Jurkat, Clone E6-1 (cell line): ENCODE measurements at regions not wholly inside any gene's neighbourhood (a gene's known extent, or its start where the extent isn't known, plus 50 kb on each side); places are given as distances from the start of the nearest gene placed in this dataset.

Experiments
- DNase-seq: peaks from one replicate; pipeline ENCODE4 v3.0.0-alpha.2; 2011; ENCODE audit warnings: low read depth, low spot score
- H3K4me3 ChIP-seq: 2 replicates; pipeline ENCODE4 v1.5.1; 2011; ENCODE audit warnings: mild to moderate bottlenecking, low read length, control low read depth, moderate library complexity

- H3K4me3 ChIP-seq = no peak overlapping the region
- DNase-seq = peak; percentile 39
These were observed 455.3 kb upstream of the NR2F2 start for GRCh38 chr15:95875121-95875643.

DNA sequence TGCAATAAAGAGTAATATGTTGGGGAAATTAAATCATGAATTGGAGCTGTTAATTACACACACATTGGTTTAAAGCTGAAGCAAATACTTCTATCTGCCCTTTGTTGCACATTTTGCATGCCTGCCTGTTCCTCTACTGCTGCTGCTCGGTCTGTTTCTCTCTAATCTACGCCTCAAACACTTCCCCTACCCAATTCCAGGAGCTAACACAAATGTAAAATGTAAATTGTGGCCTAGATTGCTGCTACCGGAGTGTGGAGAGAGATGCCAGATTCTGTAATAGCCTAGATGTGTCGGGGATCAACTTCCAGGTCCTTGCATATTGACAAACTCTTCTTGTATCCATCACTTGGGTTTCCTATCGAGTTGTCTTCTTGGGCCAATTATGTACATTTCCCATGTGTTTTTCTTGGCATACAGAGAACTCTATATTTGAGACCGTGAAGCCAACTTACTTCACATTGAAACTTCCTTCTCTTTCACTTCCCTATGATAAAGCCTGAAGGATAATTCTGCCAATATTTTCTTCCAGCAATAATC, 450.4 kb upstream of the NR2F2 start:
- no peak overlapping the region for H3K4me3 ChIP-seq
- DNase-seq = no peak

DNA sequence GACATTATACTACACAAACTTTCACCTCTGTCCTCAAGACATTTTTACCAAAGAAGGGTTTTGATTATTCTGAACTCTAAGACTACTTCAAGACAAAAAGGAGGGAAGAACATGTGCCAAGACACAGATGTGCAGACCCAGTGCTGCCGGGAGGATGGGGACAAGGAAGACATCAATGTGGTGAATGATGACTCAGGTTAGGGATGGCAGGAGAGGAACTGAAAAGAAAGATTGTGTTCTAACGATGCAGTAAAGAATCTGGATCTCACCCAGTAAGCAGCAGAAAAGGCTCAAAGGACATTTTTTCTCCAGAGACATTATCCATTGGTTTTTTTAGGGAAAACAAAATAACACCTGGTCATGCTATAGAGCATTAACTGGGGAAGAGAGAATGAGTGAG, 449.9 kb upstream of the NR2F2 start:
- DNase-seq = no peak
- H3K4me3 ChIP-seq = no peak overlapping the region

- no peak for DNase-seq
These were observed 447.4 kb upstream of the NR2F2 start for GRCh38 chr15:95883064-95883463.

DNA sequence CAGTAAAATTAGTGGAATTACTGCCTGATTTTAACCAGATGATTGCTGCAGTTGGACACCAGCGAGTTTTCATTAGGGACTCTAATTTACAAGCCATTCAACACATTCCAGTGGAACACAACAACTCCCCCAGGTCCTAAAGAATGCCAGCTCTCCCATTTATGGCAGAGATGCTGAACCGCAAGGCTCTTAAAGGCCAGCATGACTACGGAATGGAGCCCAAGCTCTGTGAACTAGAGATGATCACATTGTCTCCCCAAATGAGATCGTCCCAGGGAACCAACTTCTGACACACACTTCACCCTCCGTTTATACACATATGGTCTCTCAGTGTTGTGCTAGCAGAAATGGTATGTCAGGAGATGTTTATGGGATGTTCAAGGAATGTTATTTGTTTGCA, 446.2 kb upstream of the NR2F2 start:
- DNase-seq = no peak
- no peak overlapping the region for H3K4me3 ChIP-seq

More at GRCh38 chr15:95883064-95883463, 447.4 kb upstream of the NR2F2 start:
- H3K4me3 ChIP-seq = no peak overlapping the region

DNA sequence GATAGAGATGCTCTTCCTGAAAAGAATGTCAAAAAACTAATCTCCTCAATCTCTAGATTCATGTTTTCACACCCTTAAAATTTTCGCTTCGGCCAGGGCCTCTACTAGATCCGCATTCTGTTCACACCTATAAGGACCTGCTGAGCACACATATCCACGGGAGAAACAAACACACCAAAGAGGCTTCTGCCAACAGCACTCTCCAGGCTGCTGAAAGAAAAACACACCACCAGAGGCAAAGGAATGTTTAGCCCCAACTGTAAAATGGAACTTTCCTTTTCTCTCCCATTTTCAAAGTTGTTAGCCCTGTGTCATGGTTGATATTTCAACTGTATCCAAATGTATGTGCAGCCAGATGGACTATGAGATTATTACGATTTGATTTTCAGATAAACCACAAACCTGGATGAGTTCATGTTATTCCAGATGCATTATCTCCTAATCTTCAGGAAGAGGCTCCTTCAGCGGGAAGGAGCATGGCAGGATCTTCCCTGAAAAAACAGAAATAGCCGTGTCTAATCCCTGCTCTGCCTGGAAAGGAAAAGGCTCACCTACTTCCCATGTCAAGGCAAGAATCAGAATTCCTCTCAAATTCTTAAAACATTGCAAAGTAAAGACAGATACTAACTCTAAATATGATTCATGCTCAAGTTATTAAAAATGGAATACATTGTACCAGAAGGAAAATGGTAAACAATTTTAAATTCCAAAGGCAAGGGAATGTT, 442.7 kb upstream of the NR2F2 start:
- DNase-seq = no peak
- H3K4me3 ChIP-seq = no peak overlapping the region

DNA sequence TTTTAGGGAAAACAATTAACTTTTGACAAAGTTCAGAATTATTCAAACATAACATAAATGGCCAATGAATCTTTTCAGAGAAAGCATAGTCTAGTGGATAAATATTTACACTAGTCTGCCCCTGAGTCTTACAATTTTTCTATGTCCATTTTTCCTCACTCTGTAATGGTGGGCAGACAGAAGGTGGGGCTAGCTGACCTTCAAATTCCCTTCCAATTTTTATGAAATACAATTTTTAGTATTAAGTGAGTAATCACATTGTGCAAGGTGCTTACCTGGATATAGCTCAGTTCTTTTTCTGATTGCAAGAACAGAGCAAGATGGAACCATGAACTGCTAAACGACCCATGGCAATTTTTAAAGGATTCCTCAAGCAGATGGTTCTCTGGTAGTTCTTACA, 441.7 kb upstream of the NR2F2 start:
- no peak overlapping the region for H3K4me3 ChIP-seq
- no peak for DNase-seq

GRCh38 chr15:95894407-95894956, 436.0 kb upstream of the NR2F2 start:
- no peak for DNase-seq
- H3K4me3 ChIP-seq = no peak overlapping the region

DNA sequence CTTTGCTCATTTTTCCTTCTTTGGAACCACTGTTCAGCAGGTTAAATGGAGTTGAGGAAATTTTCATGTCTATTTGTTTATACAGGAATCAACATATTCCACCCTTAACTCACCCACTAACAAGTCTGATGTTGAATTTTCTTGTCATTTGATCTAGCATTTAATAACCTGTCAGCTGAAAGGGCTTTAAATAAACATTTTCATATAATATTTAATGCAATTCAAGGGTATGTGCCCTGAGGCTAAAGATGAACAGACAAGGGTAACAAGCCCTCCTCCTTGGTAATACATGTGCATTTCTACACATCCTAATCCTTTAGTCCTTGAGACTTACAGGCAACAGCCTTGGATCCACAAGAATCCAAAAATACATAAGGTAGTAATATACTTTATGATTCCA, 435.0 kb upstream of the NR2F2 start:
- no peak for DNase-seq
- no peak overlapping the region for H3K4me3 ChIP-seq

- no peak for DNase-seq
- no peak overlapping the region for H3K4me3 ChIP-seq
These were observed 432.8 kb upstream of the NR2F2 start for GRCh38 chr15:95897651-95898050.

GRCh38 chr15:95898761-95899160, 431.7 kb upstream of the NR2F2 start:
- no peak for DNase-seq
- no peak overlapping the region for H3K4me3 ChIP-seq

DNA sequence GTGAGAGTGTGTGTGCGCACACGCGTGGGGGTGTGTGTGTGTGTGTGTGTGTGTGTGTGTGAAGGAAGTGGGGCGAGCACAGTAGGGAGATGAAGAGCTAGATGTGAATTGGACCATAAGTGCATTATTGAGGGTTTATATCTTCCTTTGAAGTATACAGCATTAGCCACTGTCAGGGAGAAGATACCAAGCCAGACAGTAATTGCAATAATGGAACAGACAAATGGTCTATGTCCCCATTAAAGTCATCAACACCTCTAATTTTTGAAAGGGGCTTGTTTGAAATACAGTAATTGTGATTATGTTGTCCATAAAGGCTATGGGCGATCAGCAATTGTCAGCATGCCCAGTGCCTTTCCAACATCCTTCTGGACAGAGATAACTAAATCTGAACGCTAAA, 429.2 kb upstream of the NR2F2 start:
- DNase-seq = no peak
- H3K4me3 ChIP-seq = no peak overlapping the region

GRCh38 chr15:95902606-95903005, 427.9 kb upstream of the NR2F2 start:
- no peak for DNase-seq
- H3K4me3 ChIP-seq = no peak overlapping the region

DNA sequence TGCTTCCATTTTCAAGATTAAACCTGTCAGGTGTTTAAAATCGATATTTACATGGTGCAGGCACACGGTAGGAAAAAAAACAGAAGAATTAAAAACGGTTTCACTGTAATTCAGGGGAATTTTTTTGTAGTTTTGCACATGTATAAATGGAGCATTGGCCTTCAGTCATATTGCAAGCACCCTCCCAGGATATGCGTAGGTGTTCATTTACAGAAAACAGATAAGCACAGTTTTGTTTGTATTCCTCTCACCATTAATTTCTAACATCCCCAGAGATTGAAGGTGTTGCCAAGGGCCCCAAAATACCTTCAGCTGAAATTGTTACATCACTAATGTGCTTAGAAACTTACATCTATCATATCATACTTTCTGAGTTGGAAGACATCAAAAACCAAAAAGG, 427.1 kb upstream of the NR2F2 start:
- no peak overlapping the region for H3K4me3 ChIP-seq
- DNase-seq = no peak

DNA sequence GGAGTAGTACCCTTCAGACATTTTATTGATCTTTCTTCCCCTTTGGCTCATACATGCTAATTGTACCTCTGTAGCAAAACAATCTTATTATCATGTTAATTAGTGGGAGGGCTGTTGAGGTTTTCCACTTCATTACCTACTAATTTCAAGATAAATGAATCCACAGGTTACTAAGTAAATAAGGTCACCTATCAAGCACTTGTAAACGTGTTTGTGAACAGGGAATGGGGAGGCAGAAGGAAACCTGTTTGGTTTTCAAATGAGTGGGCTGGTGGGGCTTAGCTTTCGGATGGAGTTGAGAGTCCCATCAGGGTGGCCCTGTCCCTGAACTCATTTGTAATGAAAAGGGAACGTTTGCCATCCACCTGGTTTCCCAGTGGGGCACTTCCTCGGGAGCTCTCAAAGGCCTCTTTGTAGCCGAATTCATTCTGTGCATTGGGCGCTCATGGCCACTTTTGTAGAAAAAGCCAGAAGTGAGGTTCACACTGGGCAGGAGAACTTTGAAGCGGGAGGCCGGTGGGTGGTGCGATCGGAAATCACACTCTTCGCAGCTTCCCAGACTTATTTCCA, 419.8 kb upstream of the NR2F2 start:
- H3K4me3 ChIP-seq = no peak overlapping the region

GRCh38 chr15:95911570-95912279, 418.8 kb upstream of the NR2F2 start:
- no peak overlapping the region for H3K4me3 ChIP-seq
- no peak for DNase-seq

More for the DNA sequence above, 419.8 kb upstream of the NR2F2 start:
- no peak for DNase-seq

DNA sequence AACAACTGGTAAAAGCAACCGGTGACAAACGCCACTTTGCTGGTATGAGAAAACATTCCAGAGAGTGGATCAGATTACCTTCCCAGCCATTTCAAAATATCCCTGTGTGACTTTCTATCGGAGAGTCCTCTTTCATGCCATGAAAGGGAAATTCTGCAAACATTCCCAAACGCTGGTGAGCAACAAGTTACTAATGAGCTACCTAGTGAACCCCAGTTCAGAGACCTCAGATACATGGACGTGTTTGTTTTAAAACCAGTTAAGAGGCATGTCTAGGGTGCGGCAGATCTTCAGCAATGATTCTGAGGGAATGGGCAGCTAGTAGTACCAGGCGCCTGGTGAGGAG, 418.2 kb upstream of the NR2F2 start:
- no peak overlapping the region for H3K4me3 ChIP-seq
- no peak for DNase-seq

- H3K4me3 ChIP-seq = no peak overlapping the region
- DNase-seq = no peak
These were observed 417.8 kb upstream of the NR2F2 start for GRCh38 chr15:95912728-95913127.

- no peak overlapping the region for H3K4me3 ChIP-seq
- no peak for DNase-seq
These were observed 413.9 kb upstream of the NR2F2 start for GRCh38 chr15:95916568-95916967.

DNA sequence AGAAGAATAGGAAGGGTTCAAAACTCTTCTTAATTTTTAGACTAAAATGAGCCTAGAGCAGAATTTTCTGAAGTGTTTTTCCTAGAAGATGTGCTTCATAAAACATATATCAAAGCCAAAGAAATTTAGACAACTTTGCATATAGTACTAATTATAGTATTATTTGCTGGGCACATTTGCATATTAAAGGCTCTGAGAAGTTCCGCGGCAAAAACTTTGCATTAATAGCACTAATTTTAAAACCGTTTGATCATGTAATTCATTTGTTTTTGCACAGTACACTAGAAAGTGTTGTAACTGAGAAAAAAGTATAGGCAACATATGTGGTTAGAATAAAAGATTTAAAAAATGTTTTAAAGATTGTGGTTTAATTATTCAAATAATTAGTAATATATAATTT, 412.0 kb upstream of the NR2F2 start:
- no peak for DNase-seq
- no peak overlapping the region for H3K4me3 ChIP-seq
